ENCODE measurements at regions not wholly inside any gene's neighbourhood (a gene's known extent, or its start where the extent isn't known, plus 50 kb on each side); places are given as distances from the start of the nearest gene placed in this dataset.

DNA sequence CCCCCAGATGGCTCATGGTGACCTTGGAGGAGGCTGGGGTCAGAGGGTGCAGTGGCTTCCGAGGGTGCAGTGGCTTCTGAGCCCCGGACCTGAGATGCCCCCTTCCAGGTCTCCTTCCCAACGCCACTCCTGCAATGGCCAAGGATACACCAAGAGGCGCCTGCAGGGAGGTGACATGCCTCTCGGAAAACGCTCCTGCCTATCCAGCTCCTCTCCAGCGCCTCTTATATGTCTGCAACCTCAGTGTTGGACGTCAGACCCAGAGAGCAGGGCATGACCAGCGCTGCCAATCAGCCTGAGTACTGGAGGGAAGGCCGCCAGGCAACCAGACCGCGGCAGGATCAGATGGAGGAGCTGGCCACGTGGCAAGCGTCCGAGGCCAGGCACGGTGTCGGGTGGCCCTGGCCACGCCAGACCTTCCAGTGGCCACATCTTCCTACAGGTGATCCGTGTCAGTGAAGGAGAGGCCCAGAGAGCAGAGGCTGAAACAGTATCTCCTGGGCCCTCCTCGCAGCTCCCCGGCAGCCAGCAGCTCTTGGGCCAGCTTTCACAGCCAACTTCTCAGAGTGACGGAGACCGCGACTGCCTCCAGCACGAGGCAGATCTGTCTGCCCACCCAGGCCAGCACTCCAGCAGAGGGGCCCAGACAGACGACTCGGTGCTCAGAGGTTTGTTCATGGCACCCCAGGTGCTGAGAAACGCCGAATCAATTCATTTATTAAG, 199.5 kb upstream of the SALL3 start:
- intact Hi-C loops (cut with micrococcal nuclease): no loop called here

DNA sequence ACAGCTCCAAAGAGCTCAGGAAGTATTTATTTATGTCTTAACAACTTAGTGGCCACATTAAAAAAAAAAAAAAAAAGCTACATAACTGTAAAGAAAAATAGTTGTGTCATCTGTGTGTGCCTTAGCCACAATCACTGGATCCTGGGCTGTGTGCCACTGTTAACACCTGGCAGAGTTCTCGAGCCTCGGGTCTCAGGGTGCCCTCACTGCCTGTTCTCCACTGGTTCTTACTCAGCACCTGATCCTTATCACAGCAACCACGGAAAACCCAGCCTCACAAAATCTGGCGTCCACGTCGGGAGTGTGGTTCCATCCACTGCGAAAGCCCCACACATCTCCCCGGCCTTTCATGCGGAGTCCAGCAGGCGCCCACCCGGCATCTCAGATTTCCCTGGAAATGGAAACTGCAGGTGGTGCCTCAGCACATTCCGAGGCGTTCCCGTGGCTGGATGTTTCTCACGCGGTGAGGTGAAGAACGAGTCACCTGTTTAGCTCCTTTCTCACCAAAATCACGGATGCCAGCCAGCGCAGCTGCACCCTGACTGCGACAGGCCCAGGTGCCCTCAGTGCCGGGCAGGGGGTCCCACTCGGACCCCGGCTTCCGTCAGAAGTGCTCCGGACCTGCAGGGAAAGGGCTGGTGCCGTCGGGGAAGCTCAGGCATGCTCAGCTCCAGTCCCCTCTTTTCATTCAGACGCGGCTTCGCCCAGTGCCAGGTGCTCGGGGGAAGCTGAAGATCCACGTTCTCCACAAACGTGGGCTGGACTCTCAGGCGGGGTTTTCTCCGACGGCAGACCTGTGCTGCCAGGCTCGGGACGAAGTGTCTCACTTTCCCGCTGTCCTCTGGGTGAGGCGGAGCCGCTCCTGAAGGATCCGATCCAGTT, 198.7 kb upstream of the SALL3 start:
- intact Hi-C loops (cut with micrococcal nuclease): no loop called here

GRCh38 chr18:78781601-78781960, 198.0 kb upstream of the SALL3 start:
- intact Hi-C loops (cut with micrococcal nuclease): no loop called here

GRCh38 chr18:78782951-78783563, 196.6 kb upstream of the SALL3 start:
- intact Hi-C loops (cut with micrococcal nuclease): no loop called here

GRCh38 chr18:78783564-78783960, 196.1 kb upstream of the SALL3 start:
- intact Hi-C loops (cut with micrococcal nuclease): no loop called here

GRCh38 chr18:78784861-78785260, 194.8 kb upstream of the SALL3 start:
- intact Hi-C loops (cut with micrococcal nuclease): no loop called here

DNA sequence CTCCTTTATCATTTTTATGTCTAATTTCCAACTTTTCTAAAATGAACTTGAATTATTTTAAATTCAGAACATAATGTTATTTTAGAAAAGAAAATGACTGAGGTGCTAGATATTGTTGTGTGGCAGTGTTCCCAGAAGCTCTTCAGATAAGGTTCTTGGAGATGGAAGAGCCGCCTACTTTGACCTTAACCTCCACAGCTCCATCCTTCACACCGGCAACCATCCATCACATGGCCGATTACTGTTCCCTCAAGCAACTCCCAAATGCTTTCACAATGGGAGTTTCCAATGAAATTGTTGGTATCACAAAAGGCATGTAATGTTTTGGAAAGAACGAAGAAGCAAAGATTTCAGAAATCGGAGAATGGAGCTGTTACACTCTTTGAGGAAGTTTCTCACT, 193.9 kb upstream of the SALL3 start:
- intact Hi-C loops (cut with micrococcal nuclease): no loop called here

- intact Hi-C loops (cut with micrococcal nuclease): no loop called here
Measured at GRCh38 chr18:78786776-78787175, 192.8 kb upstream of the SALL3 start.

DNA sequence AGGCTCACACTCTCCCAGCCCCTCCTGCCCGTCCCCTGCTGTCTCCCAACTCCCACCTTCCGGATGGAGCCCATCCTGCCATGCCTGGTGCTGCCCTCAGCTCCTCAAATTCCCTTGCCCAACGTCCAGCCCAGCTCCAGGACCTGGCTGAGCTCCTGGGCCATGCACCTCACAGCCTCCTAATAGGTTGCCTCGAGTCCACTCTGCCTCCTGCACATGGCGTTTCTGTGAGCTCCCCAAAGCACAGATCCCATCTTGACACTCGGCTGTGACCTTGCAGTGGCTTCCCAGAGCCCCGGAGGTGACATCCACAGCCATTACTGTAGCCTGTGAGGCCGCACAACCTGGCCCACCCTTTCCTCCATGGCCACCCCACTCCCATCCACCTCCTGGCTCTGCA, 191.9 kb upstream of the SALL3 start:
- intact Hi-C loops (cut with micrococcal nuclease): no loop called here

- intact Hi-C loops (cut with micrococcal nuclease): no loop called here
Measured at GRCh38 chr18:78788161-78788560, 191.5 kb upstream of the SALL3 start.

DNA sequence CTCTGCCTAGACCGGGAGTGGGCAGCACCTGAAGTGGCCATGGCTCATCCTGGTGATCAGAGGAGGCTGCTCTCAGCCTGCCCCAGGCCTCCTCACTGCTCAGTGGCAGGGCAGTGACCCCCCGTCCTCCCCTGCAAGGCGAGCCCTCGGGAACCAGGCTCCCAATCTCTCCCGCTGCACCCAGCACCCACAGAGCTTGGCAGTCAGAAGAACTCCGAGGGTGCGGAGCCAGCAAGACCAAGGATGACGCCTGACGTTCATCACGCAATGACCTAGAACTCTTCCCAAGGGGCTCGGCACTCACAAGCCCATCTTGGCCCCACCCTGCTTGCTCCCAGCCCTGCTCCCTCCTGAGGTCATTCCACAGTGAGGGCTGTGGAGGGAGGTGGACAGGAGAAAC, 189.8 kb upstream of the SALL3 start:
- intact Hi-C loops (cut with micrococcal nuclease): no loop called here

DNA sequence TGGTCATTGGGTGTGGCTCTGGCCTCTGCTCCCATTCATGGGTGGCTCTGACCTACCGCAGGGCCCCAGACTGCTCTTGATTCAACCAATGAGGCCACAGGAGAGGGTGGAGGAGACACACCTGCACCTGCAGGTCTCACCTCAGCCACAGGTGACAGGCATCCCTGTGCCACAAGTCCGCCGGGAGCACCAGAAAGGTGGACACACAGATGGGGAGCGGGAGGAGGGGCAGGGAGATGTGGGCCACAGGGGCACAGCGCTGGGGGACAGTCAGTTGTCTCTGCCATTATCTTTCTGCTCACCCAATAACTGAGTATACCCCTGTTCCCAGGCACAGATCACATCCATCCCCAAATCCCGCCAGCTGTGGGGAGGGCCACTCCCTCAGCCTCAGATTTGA, 189.1 kb upstream of the SALL3 start:
- intact Hi-C loops (cut with micrococcal nuclease): no loop called here

GRCh38 chr18:78790960-78791359, 188.7 kb upstream of the SALL3 start:
- intact Hi-C loops (cut with micrococcal nuclease): no loop called here

DNA sequence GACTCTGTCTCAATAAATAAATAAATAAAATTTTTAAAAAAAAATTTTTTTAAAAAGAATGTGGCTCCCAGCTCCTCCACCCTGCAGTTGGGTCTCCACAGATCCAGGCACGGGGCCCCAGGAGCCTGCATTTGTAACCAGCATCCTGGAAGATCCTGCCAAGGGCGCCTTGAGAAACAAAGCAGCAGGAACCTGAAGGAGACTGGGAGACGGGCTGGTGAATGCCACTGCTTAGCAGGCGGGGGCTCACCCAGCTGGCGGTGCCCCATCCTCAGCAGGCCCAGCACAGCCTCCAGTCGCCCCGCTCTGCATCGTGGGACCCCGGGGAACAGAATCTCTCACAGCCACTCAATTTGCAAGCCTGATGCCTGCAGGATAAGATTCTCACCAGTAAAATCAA, 187.5 kb upstream of the SALL3 start:
- intact Hi-C loops (cut with micrococcal nuclease): no loop called here

- intact Hi-C loops (cut with micrococcal nuclease): no loop called here
Measured at GRCh38 chr18:78792736-78793135, 186.9 kb upstream of the SALL3 start.

GRCh38 chr18:78793313-78794070, 186.1 kb upstream of the SALL3 start:
- intact Hi-C loops (cut with micrococcal nuclease): no loop called here

- intact Hi-C loops (cut with micrococcal nuclease): no loop called here
Measured at GRCh38 chr18:78794071-78794430, 185.6 kb upstream of the SALL3 start.

DNA sequence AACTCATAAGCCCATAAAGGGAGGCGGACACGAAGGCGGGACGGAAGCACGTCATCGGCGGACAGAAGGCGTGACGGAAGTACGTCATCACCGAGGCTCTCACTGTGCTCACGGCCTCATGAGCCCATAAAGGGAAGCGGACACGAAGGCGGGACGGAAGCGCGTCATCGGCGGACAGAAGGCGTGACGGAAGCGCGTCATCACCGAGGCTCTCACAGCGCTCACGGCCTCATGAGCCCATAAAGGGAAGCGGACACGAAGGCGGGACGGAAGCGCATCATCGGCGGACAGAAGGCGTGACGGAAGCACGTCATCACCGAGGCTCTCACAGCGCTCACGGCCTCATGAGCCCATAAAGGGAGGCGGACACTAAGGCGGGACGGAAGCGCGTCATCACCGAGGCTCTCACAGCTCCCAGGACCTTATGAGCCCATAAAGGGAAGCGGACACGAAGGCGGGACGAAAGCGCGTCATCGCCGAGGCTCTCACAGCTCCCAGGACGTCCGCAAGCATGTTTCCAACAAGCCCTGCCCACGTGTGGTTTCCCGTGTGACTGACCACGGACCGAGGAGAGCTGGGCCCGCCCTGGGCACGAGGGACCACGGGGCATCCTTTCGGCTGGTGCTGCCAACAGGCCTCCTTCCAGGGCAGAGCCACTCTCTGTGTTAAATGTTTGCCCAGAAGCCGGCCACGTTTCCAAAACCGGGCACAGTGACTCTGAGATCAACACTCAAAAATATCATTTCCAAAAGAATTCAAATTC, 182.7 kb upstream of the SALL3 start:
- intact Hi-C loops (cut with micrococcal nuclease): no loop called here

- intact Hi-C loops (cut with micrococcal nuclease): no loop called here
Measured at GRCh38 chr18:78797499-78797898, 182.1 kb upstream of the SALL3 start.

DNA sequence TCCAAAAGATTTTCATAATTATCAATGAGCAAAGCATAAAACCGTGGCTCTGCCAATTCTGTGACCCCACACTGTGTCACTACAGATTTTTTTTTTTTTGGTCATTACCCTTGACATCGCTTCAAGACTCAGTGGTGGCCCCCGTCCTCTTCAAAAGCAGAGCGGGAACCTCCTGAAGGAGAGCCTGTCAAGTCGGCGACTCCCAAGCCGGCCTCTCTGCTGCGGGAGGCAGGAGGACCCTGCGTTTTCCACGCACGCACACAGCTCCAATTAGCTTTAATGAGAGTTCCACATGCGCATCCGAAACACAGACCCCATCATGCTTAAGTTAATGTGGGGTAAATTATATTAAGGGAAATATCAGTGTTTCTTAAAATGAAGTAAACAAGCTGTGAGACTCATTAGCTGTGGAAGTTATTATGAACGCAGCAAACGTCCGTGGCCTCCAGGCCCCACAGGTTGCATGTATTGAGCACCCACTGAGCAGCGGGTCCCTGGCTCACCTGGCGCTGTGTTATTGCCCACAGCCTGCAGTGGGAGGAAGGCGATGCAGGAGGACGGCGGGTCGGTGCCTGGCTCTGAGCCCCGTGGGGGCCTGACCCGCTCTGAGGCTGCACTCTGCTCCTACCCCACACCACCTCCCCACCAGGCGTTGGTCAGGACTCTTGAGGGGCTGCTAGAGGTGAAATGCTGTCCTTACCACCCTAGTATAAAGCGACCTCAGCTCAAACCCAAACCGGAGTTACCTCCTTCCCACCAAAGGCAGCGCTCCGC, 181.0 kb upstream of the SALL3 start:
- intact Hi-C loops (cut with micrococcal nuclease): no loop called here

All from T-helper 2 cell treated with Interferon-gamma antibody and Interleukin-4, amounts not matched to agents 100 ng/mL and 5 ng/mL, for 36 hours (primary cell).